Keratinocyte (primary cell): ENCODE measurements at regions not wholly inside any gene's neighbourhood (a gene's known extent, or its start where the extent isn't known, plus 50 kb on each side); places are given as distances from the start of the nearest gene placed in this dataset.

Experiments
- CTCF ChIP-seq, 3 experiments: IDR thresholded peaks in 1 of 3; conservative IDR thresholded peaks in 1 of 3; optimal IDR thresholded peaks in 1 of 3; 2 replicates in 2 of 3; 3 replicates in 1 of 3; pipeline versions ENCODE3 to v1.5.1; 2011; ENCODE audit warnings: low read length in 3 of 3, mild to moderate bottlenecking in 3 of 3, moderate library complexity in 2 of 3, control low read depth in 1 of 3, inconsistent platforms in 1 of 3; ENCODE audit not compliant: insufficient read depth in 2 of 3; ENCODE audit errors: extremely low read depth in 1 of 3
- EZH2 ChIP-seq: IDR thresholded peaks from one replicate; pipeline ENCODE4 v1.6.1; 2012; ENCODE audit warnings: inconsistent platforms, mild to moderate bottlenecking, low read length, moderate library complexity

GRCh38 chr5:125793470-125793869 lies 629.7 kb upstream of the GRAMD2B start:
- TF ChIP-seq CTCF (optimal IDR thresholded peaks at IDR 0.05 in 1 of 3, IDR thresholded peaks at IDR 0.05 in 1 of 3, conservative IDR thresholded peaks at IDR 0.05 in 1 of 3; ENCODE audit: extremely low read depth in 1 of 3, insufficient read depth in 2 of 3, low read length in 3 of 3) (no peak), EZH2 (no peak)
